HL-60 (cell line): ENCODE measurements at regions not wholly inside any gene's neighbourhood (a gene's known extent, or its start where the extent isn't known, plus 50 kb on each side); places are given as distances from the start of the nearest gene placed in this dataset.

Source experiments
- DNase-seq, 2 experiments: peaks; one replicate each; pipeline ENCODE4 v3.0.0-alpha.2; 2010 to 2020; ENCODE audit warnings: low read depth in 1 of 2, low spot score in 1 of 2
- H3K27ac ChIP-seq: fragments of 250-450 bp; sonication (Bioruptor Pico); replicated peaks from 2 replicates; pipeline ENCODE4 v1.5.1; 2020; ENCODE audit warnings: mild to moderate bottlenecking, moderate library complexity
- H3K27me3 ChIP-seq: fragments of 250-450 bp; sonication (Bioruptor Pico); 2 replicates; pipeline ENCODE4 v1.5.1; 2021; ENCODE audit warnings: mild to moderate bottlenecking, moderate library complexity; ENCODE audit not compliant: insufficient read depth, poor library complexity, severe bottlenecking
- H3K4me3 ChIP-seq: replicated peaks from 2 replicates; pipeline ENCODE4 v1.5.1; 2011; ENCODE audit warnings: mild to moderate bottlenecking, control low read depth, low read length; ENCODE audit not compliant: insufficient read depth
- CTCF ChIP-seq: IDR thresholded peaks from one replicate; pipeline ENCODE4 v1.5.1; 2011; ENCODE audit warnings: low read length, control low read depth, inconsistent platforms; ENCODE audit not compliant: insufficient read depth
- GABPA ChIP-seq: IDR thresholded peaks from 2 replicates; pipeline ENCODE4 v1.6.1; 2012; ENCODE audit warnings: low read depth
- POLR2AphosphoS5 ChIP-seq: IDR thresholded peaks from 2 replicates; pipeline ENCODE4 v1.6.1; 2012; ENCODE audit warnings: low read depth
- REST ChIP-seq: IDR thresholded peaks from 2 replicates; pipeline ENCODE4 v1.6.1; 2012; ENCODE audit warnings: low read depth; ENCODE audit not compliant: insufficient replicate concordance
- SPI1 ChIP-seq: IDR thresholded peaks from 2 replicates; pipeline ENCODE4 v1.6.1; 2012; ENCODE audit warnings: low read depth, mild to moderate bottlenecking, borderline replicate concordance

DNA sequence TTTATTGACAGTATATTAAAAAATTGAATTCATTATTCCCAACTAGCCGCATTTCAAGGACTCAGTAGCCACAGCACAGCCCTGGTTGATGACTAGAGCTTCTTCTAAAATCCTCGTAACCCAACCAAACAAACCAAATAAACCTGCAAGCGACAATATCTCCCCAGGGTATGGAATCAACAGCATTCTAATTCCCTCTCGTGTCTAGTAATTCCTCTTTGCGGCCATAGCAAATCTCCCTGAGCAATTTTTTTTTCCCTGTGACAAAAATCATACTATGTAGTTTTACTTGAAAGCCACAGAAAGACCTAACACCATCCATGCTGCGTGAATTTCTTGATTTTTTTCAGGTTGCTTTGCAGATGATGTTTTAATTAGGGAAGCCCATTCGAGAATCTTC lies 143.4 kb upstream of the MYOCD start:
- no peak for DNase-seq
- Histone ChIP-seq H3K4me3 (no peak overlapping the region), H3K27me3 (no peaks in the 10 kb centered on the region), H3K27ac (no peak overlapping the region)
- TF ChIP-seq CTCF: no peak
- no peak for TF ChIP-seq GABPA

- no peak overlapping the region for H3K27ac ChIP-seq
- TF ChIP-seq POLR2AphosphoS5 (no peak), REST (no peak), CTCF (no peak), SPI1 (no peak), GABPA (no peak)
- no peak overlapping the region for H3K4me3 ChIP-seq
- DNase-seq: no peak
- H3K27me3 ChIP-seq: no peaks in the 10 kb centered on the region
These were observed 142.9 kb upstream of the MYOCD start for GRCh38 chr17:12522743-12523183.

DNA sequence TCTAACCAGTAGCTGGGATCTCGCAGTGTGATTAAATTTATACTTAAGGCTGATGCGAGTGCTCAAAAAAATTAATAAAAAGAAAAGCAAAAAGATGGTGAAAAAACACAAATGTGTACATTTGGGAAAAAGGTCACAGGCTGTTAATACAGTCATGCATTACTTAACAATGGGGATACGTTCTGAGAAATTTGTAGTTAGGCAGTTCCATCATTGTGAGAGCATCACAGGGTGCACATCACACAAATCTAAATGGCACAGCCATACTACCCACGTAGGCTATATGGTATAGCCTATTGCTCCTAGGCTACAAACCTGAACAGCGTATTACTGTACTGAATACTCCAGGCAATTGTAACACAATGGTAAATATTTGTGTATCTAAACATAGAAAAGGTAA lies 142.4 kb upstream of the MYOCD start:
- DNase-seq: no peak
- Histone ChIP-seq H3K4me3 (no peak overlapping the region), H3K27me3 (no peaks in the 10 kb centered on the region), H3K27ac (no peak overlapping the region)
- no peak for TF ChIP-seq POLR2AphosphoS5
- no peak for TF ChIP-seq REST

GRCh38 chr17:12528036-12528435 lies 137.7 kb upstream of the MYOCD start:
- Histone ChIP-seq H3K4me3 (no peak overlapping the region), H3K27me3 (no peaks in the 10 kb centered on the region), H3K27ac (no peak overlapping the region)
- no peak for TF ChIP-seq POLR2AphosphoS5
- no peak for TF ChIP-seq REST
- no peak for TF ChIP-seq GABPA
- no peak for TF ChIP-seq SPI1
- no peak for TF ChIP-seq CTCF
- DNase-seq: no peak
